ENCODE measurements at regions not wholly inside any gene's neighbourhood (a gene's known extent, or its start where the extent isn't known, plus 50 kb on each side); places are given as distances from the start of the nearest gene placed in this dataset.

DNA sequence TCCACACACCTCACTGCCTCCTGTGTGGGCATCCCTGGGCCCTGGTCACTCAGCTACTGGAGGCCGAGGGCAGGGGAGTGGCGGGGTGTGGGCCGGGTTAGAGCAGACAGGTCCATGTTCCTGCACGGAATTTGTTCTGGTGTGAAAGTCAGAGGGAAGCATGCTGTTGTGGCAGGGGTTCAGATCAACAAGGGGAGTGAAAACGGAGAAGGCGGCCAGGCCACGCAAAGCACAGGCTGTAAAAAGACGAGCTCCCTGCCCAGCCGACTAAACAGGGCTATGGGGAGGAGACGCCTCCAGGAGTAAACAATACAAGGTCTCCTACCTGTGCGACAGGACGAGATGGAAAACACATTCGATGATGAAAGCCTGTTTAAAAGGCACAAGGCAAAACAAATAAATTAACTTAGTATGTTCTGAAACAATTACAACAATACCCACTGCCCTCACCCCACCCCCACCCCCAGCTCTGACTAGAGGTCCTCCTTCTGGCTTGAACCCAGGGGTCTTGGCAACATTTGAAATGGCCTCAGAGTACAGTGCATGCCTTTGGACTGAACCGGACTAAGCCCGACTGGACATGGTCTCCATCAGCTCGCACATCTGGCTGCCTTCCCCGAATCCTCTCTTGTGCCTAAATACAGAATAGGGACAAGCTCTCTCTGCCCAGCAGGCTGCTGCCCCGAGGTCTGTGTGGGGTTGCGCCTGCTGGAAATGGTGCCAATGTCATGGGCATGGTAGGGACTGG lies 274.9 kb upstream of the DIO3 start:
- TF ChIP-seq POLR2A (IDR thresholded peaks at IDR 0.05), result no peak
- TF ChIP-seq, protein P1, sequence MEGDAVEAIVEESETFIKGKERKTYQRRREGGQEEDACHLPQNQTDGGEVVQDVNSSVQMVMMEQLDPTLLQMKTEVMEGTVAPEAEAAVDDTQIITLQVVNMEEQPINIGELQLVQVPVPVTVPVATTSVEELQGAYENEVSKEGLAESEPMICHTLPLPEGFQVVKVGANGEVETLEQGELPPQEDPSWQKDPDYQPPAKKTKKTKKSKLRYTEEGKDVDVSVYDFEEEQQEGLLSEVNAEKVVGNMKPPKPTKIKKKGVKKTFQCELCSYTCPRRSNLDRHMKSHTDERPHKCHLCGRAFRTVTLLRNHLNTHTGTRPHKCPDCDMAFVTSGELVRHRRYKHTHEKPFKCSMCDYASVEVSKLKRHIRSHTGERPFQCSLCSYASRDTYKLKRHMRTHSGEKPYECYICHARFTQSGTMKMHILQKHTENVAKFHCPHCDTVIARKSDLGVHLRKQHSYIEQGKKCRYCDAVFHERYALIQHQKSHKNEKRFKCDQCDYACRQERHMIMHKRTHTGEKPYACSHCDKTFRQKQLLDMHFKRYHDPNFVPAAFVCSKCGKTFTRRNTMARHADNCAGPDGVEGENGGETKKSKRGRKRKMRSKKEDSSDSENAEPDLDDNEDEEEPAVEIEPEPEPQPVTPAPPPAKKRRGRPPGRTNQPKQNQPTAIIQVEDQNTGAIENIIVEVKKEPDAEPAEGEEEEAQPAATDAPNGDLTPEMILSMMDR (IDR thresholded peaks at IDR 0.05), result no peak
